T follicular helper cell (primary cell): ENCODE measurements at regions not wholly inside any gene's neighbourhood (a gene's known extent, or its start where the extent isn't known, plus 50 kb on each side); places are given as distances from the start of the nearest gene placed in this dataset.
"Not testable (repeated sequence)": the region's sequence is repeated elsewhere in the genome, so short reads cannot be mapped to it uniquely, and the experiment has no call there.

Source experiments
- DNase-seq: peaks from one replicate; pipeline ENCODE4 v3.0.0-alpha.2; 2020; ENCODE audit warnings: low read depth

DNA sequence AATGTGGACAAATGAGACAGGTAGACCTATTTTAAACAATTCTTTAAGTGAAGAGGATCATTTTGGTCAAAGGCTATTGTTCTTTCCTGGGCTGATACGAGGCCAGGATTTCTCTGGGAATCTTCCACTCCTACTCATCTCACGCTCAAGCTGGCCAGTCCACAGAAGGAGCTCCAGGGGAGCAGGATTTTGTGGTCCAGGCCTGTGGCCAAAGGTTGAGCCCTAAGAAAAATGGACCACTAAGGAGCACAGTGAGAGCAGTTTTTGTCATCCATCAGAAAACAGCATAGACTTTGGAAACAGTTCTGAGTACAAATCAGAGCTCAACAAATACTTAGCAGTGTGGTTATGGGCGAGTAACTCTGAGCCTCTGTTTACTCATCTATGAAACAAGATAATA is 260.2 kb upstream of the RUNX1 start:
- no peak for DNase-seq

DNA sequence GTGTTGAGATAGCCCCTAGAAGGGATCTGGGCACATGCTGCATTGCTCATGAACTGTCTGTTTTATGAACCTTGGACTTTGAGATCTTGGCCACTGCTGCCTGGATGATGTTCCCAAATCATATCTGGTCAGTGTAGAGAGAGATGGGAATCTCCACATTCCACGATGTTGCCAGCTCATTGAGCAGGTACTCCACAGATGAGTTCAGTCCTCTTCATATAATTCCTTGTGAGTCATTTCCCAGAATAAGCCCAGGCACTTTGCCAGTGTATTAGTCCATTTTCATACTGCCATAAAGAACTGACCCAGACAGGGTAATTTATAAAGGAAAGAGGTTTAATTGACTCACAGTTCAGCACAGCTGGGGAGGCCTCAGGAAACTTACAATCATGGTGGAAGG is 254.0 kb upstream of the RUNX1 start:
- no peak for DNase-seq

DNA sequence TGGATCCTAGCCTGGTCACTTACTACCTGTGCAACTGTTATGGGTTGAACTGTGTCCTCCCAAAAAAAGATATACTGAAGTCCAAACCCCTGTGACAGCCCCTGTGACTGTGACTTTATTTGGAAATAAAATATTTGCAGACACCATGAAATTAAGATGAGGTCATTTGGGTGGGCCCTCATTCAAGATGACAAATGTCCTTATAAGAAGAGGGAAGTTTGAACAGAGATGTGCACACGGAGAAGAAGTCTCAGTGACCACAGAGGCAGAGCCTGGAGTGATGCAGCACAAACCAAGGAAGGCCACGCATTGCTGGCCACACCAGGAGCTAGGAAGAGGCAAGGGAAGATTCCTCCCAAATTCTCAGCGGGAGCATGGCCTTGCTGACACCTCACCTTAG is 249.7 kb upstream of the RUNX1 start:
- no peak for DNase-seq

- no peak for DNase-seq
Measured at GRCh38 chr21:35297665-35298064, 248.6 kb upstream of the RUNX1 start.

DNA sequence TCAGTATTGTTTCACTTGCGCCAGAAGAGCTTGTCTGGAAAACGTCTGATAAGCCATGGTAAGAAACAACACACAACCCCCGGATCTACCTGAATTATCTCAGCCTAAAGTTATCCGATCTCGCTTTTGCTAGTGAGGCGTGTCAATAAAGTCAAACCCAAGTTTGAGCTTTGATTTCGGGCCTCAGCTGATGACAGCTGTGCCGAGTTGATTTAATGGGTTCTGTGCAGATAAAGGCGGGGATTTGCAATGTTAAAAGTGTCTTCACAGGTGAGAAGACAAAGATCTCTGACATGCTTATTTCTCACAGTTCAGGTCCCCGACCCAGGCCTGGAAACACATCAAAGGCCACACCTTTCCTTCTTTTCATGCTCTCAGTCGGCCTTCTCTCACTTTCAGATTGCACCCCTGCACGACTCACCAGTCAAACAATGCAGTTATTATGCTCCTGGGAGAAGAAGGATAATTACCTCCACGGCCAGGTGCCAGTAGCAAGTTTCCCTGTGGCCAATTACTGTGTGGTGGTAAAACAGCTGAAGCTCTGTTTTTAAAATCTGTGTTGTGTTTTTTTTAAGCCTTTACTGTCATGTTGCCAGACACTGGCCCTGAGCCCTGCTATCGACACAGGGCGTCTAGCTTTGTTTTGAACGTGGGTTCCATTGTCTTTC is 245.3 kb upstream of the RUNX1 start:
- DNase-seq: no peak

DNA sequence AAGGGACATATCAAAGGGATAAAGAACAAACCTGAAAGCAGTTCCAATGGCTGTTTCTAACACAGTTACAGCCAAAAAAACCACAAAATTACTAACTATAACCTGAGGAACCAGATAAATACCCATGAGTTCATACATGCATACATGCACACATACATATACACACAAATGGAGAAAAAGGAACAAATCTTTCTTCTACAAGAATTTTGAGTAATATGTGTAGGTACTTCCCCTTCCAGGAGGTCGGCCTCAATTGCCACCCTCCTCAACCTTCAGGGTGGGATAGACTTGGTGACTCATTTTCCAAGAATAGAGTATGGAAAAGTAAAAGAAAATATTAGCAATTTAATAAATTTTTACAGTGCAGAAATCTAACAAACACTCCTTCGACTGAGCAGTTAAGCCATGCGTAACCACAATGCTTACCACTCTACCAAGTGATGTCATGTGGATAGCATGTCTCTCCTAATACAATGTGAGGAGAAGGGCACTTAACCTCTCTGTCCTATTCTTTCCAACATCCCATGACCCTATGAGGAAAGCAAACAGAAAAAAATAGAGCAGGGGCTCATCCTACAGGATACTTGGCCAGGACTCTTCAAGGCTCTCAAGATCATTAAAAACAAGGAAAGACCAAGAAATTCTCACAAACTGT is 243.0 kb upstream of the RUNX1 start:
- DNase-seq: no peak

DNA sequence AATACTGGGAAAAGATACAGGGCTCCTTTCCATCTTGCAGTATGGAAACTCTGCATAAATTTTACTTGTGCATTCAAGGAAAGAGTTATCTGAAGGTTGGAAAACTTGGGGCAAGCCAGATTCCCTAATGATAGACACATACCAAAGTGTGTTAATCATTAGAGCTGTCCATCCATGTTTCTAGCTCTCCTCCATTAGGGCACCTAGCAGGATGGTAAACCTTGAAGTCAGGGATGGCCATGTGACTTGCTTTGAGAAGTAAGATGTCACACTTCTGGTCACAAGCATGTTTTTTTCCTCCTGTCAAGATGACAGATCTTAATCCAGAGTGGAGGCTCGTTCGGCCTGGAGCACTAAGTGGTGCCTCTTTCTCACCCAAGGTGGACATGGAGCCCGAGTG is 241.9 kb upstream of the RUNX1 start:
- no peak for DNase-seq

DNA sequence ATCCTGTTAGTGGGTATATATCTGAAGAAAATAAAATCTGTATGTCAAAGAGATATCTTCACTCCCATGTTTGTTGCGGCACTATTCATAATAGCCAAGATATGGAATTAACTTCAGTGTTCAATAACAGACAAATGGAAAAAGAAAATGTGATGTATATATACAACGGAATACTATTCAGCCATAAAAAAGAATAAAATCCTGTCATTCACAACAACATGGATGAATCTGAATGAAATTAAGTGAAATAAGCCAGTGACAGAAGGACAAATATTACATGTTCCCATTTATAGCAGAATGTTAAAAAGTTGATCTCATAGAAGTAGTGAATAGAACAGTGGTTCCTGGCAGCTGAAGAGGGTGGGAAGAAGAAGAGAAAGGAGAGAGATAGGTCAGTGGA is 239.1 kb upstream of the RUNX1 start:
- DNase-seq: no peak

DNA sequence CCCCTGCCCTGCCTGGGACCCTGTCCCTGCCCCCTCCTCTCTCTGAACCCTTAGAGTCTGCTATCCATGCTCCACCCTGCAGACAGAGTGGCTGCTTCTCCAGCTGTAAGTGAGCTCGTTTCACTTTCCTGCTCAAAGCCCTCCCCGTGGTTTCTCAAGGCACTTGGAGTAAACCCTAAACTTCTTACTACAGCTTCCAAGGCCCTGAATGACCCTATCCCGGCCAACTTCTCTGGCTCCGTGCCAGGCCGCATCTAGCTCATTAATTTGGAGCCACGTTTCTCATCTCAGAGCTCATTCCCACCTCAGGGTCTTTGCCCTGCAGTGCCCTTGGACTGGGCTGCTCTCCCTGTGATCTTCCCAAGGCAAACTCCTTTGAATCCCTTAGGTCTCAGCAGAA is 235.1 kb upstream of the RUNX1 start:
- no peak for DNase-seq

DNA sequence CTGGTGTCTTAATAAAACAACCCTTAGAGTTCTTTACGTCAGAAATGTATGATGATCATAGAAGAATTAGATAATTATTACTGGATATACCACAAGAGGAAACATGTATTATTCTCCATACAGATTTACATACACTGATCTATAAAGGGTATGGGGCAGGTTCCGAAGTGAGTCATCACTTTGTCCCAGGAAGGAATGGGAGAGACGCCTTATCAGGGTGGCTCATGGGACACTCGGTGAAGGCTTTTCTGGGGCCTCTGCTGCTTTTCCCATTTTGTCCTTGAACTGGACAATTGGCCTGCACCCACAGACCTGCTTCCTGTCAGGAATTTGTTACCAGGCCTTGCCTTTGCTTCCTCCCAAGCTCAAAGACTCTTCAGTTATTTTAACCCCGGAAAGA is 233.8 kb upstream of the RUNX1 start:
- DNase-seq: no peak

GRCh38 chr21:35281956-35282355 is 232.9 kb upstream of the RUNX1 start:
- DNase-seq: no peak

DNA sequence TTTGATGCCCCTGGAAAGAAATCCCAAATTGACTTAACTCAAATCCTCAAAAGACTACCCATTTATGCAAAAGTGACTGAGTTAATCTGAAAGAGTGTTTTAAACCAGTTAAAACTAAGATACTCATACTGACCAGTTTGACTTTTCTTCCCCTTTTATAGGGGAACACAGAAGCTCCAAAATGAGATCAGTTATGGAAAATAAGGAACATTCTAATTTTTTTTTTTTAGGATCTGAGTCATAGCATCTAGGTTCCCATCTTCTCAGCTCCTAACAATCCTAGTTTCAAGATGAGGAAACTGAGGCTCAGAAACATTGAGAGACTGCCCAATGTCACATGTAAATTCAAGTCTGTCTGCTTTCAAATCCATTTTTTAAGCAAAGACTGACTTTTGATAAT is 231.1 kb upstream of the RUNX1 start:
- DNase-seq: no peak

- no peak for DNase-seq
Measured at GRCh38 chr21:35275776-35276175, 226.7 kb upstream of the RUNX1 start.

DNA sequence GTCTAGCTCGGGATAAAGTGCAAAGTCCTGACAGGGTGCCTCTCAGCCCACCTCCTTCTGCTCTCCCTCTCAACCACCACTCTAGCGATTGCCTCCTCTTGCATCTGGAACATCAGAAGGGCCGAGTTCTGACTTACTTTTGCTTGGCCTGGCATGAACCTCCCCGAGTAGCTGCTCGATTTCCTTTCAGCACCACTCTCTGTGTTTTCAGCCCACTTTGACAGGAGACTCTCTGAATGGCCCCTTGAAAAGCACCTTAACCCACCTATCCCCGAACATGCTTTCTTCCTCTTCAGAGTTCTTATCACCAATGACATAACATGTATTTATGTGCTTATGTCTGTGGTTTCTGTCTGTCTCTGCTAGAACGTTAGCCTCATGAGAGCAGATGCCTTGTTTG is 225.8 kb upstream of the RUNX1 start:
- no peak for DNase-seq

GRCh38 chr21:35274090-35274489 is 225.0 kb upstream of the RUNX1 start:
- no peak for DNase-seq

DNA sequence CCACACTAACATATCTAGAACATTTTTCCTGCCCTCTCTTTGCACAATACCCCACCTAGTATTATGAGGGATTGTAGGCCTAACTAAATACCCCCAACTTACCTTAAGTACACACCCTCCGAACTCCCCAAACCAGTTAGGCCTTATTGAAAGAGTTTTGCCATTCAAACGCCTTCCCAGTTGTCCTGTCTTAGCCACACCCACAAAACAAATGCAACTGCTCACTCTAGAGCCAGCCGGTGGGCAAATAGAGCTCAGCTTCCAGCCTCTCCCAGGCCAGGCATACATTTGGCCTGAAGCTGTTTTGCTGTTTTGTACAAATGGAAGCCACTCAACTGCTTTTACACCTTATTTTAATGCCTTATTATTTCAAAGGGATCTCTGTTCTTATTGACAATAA is 224.2 kb upstream of the RUNX1 start:
- no peak for DNase-seq

GRCh38 chr21:35271344-35272118 is 222.4 kb upstream of the RUNX1 start:
- DNase-seq: not testable (repeated sequence)

DNA sequence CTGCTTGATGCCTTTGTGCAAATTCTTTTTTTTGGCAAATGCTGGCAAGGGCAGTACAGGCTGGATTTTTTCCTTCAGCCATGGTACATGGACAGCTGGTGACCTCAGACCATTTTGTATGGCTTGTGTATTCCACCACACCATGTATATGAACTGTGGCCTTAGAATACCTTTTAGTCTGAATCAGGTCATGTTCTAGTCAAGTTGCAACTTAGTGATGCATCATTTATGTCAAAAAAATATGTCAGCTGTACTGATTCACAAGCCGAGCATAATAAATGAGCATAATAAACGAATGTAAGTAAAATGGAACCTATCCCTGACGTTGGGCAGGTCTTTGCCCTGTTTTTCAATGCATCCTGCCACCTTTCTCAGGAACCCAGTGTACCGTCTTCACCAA is 219.7 kb upstream of the RUNX1 start:
- DNase-seq: no peak

DNA sequence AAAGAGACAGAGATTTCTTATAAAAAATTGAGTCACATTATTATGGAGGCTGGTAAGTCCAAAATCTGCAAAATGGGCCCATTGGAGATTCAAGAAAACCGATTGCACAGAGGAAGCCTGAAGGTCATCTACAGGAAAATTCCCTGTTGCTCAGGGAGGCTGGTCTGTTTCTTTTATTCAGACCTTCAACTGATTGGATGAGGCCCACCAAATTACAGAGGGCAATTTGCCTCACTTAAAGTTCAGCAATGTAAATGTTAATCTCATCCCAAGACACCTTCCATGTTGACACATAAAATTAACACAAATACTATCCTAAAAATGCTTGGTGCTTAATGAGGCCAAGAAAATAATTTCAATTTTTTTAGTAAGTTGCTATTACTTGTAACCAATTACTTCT is 219.2 kb upstream of the RUNX1 start:
- DNase-seq: no peak

DNA sequence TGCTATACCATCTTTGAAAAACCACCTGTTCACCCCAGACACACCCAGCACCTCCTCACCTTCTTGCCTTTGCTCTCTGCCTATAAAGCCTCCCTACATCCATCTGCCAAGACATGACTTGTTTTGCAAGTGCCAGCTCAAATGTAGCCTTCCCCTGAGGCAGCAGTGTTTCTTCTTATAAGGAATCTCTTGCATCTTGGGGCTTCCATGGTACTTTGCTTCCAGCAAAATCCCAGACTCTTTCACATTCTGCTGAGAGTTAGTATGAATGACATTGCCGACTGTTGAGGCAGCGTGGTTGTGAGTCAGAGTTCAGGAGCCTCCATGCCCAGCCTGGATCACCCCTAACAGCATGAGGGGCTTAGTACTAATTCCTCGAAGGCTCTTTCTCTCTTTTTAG is 217.4 kb upstream of the RUNX1 start:
- DNase-seq: no peak

DNA sequence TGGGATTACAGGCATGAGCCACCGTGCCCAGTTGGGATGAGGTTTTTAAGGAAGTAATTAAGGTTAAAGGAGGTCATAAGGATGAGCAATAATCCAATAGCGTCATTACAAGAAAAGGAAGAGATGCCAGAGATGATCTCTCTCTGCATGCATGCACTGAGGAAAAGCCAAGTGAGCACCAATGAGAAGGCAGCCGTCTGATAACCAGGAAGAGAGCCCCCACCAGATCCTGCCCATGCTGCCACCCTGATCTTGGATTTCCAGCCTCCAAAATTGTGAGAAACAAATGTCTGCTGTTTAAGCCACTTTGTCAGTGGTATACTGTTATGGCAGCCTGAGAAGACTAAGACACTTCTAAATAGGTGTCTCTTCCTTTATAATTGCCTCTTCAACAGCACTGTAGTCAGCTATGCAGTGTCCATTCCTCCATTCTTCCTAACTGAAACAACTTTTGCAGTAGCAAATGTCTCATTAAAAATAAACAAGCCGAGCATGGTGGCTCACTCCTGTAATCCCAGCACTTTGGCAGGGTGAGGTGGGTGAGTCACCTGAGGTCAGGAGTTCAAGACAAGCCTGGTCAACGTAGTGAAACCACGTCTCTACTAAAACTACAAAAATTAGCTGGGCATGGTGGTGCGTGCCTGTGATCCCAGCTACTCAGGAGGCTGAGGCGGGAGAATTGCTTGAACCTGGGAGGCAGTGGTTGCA is 216.2 kb upstream of the RUNX1 start:
- DNase-seq: no peak

DNA sequence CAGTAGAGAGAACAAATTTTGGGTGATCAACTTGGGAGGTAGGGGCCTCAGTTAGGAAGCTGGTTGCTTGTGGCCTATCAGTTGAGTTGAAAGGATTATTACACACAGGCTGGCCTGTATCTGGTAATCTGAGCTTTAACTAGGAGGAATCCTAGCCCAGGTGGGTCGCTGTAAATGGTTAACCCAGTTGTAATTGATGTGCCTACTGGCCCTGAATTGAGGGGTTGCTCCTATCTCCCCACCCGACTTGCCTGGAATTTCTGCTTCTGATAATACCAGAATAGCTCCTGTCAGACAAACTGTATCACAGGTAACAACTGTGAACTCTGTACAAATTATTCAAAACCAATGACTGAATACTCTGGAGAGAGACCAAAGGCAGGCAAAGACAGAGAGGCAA is 210.4 kb upstream of the RUNX1 start:
- no peak for DNase-seq

DNA sequence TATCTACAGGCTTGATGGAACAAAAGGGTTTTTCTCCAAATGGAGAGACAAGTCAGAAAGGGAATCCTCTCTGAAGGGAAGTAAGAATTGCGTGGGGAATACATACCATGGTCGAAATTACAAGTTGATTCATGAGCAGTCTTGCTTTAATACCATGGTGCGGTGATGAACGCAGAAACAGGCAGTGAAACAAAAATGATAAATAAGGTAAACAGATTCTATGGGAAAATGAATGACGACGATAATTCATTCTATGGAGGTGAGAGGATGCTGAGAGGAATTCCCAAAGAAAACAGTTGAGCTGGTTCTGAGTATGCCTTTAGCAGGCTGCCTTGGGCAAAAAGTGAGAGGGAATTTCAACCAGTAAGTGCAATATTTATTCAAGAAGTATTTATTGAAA is 209.4 kb upstream of the RUNX1 start:
- DNase-seq: no peak
